Mucosa of stomach (tissue), 1 donor: ENCODE measurements at regions not wholly inside any gene's neighbourhood (a gene's known extent, or its start where the extent isn't known, plus 50 kb on each side); places are given as distances from the start of the nearest gene placed in this dataset.

Experiments used
- H3K27me3 ChIP-seq: one replicate; pipeline ENCODE4 v1.7.0; 2013; ENCODE audit warnings: mild to moderate bottlenecking, low read length; ENCODE audit not compliant: control insufficient read depth, insufficient read depth
- H3K36me3 ChIP-seq: one replicate; pipeline ENCODE4 v1.7.0; 2013; ENCODE audit warnings: low read length; ENCODE audit not compliant: control insufficient read depth, insufficient read depth
- H3K4me1 ChIP-seq: one replicate; pipeline ENCODE4 v1.7.0; 2013; ENCODE audit warnings: mild to moderate bottlenecking, low read length; ENCODE audit not compliant: control insufficient read depth, insufficient read depth
- H3K4me3 ChIP-seq: one replicate; pipeline ENCODE4 v1.7.0; 2013; ENCODE audit warnings: low read length
- H3K9ac ChIP-seq: one replicate; pipeline ENCODE4 v1.7.0; 2013; ENCODE audit warnings: mild to moderate bottlenecking, low read length, moderate library complexity
- H3K9me3 ChIP-seq: one replicate; pipeline ENCODE4 v1.7.0; 2013; ENCODE audit warnings: mild to moderate bottlenecking, low read length, moderate library complexity; ENCODE audit not compliant: control insufficient read depth
- donor health status: Pancreatic carcinoma.

GRCh38 chr9:129331493-129331765 lies 153.4 kb upstream of the IER5L start:
- Histone ChIP-seq H3K36me3 (no peaks in the 10 kb centered on the region), H3K27me3 (no peaks in the 10 kb centered on the region), H3K9me3 (no peaks in the 10 kb centered on the region), H3K4me1 (peaks cover 31% of the 10 kb centered on the region), H3K9ac (no peak overlapping the region), H3K4me3 (no peak overlapping the region)

GRCh38 chr9:129330711-129331492 lies 152.8 kb upstream of the IER5L start:
- no peaks in the 10 kb centered on the region for H3K27me3 ChIP-seq
- no peak overlapping the region for H3K9ac ChIP-seq
- H3K4me1 ChIP-seq, result peaks cover 25% of the 10 kb centered on the region
- no peak overlapping the region for H3K4me3 ChIP-seq
- no peaks in the 10 kb centered on the region for H3K36me3 ChIP-seq
- no peaks in the 10 kb centered on the region for H3K9me3 ChIP-seq

GRCh38 chr9:129328355-129329042 lies 150.4 kb upstream of the IER5L start:
- no peaks in the 10 kb centered on the region for H3K36me3 ChIP-seq
- no peaks in the 10 kb centered on the region for H3K9me3 ChIP-seq
- no peak overlapping the region for H3K9ac ChIP-seq
- peaks cover 1% of the 10 kb centered on the region for H3K4me1 ChIP-seq
- no peaks in the 10 kb centered on the region for H3K27me3 ChIP-seq
- H3K4me3 ChIP-seq, result no peak overlapping the region

- Histone ChIP-seq H3K9ac (no peak overlapping the region), H3K36me3 (no peaks in the 10 kb centered on the region), H3K4me3 (no peak overlapping the region), H3K27me3 (no peaks in the 10 kb centered on the region), H3K9me3 (no peaks in the 10 kb centered on the region), H3K4me1 (no peaks in the 10 kb centered on the region)
Measured at GRCh38 chr9:129327552-129328328, 149.7 kb upstream of the IER5L start.

- no peak overlapping the region for H3K9ac ChIP-seq
- H3K27me3 ChIP-seq, result no peaks in the 10 kb centered on the region
- peaks cover 4% of the 10 kb centered on the region for H3K4me1 ChIP-seq
- H3K9me3 ChIP-seq, result no peaks in the 10 kb centered on the region
- no peaks in the 10 kb centered on the region for H3K36me3 ChIP-seq
- no peak overlapping the region for H3K4me3 ChIP-seq
Measured at GRCh38 chr9:129326061-129327005, 148.3 kb upstream of the IER5L start.

- Histone ChIP-seq H3K36me3 (no peaks in the 10 kb centered on the region), H3K4me3 (no peak overlapping the region), H3K9ac (no peak overlapping the region), H3K27me3 (peaks cover 3% of the 10 kb centered on the region), H3K4me1 (peaks cover 18% of the 10 kb centered on the region), H3K9me3 (no peaks in the 10 kb centered on the region)
Measured at GRCh38 chr9:129324808-129325502, 146.9 kb upstream of the IER5L start.

- H3K9ac ChIP-seq, result no peak overlapping the region
Measured at GRCh38 chr9:129323999-129324553, 146.0 kb upstream of the IER5L start.

GRCh38 chr9:129323376-129323998 lies 145.4 kb upstream of the IER5L start:
- no peak overlapping the region for H3K9ac ChIP-seq
- peaks cover 22% of the 10 kb centered on the region for H3K4me1 ChIP-seq
- H3K36me3 ChIP-seq, result no peaks in the 10 kb centered on the region
- H3K9me3 ChIP-seq, result no peaks in the 10 kb centered on the region
- H3K4me3 ChIP-seq, result no peak overlapping the region
- peaks cover 3% of the 10 kb centered on the region for H3K27me3 ChIP-seq

More at GRCh38 chr9:129323999-129324553, 146.0 kb upstream of the IER5L start:
- Histone ChIP-seq H3K4me3 (no peak overlapping the region), H3K36me3 (no peaks in the 10 kb centered on the region), H3K27me3 (peaks cover 3% of the 10 kb centered on the region), H3K9me3 (no peaks in the 10 kb centered on the region), H3K4me1 (peaks cover 22% of the 10 kb centered on the region)

GRCh38 chr9:129322641-129323375 lies 144.7 kb upstream of the IER5L start:
- no peak overlapping the region for H3K9ac ChIP-seq
- peaks cover 22% of the 10 kb centered on the region for H3K4me1 ChIP-seq
- H3K27me3 ChIP-seq, result peaks cover 3% of the 10 kb centered on the region

GRCh38 chr9:129322022-129322621 lies 144.1 kb upstream of the IER5L start:
- Histone ChIP-seq H3K27me3 (peaks cover 3% of the 10 kb centered on the region), H3K36me3 (no peaks in the 10 kb centered on the region), H3K4me3 (no peak overlapping the region), H3K9me3 (no peaks in the 10 kb centered on the region), H3K9ac (no peak overlapping the region), H3K4me1 (peaks cover 22% of the 10 kb centered on the region)

More at GRCh38 chr9:129322641-129323375, 144.7 kb upstream of the IER5L start:
- no peaks in the 10 kb centered on the region for H3K36me3 ChIP-seq
- H3K4me3 ChIP-seq, result no peak overlapping the region
- no peaks in the 10 kb centered on the region for H3K9me3 ChIP-seq
